Activated T-cell treated with anti-CD3 and anti-CD28 coated beads, Interleukin-2, amount 50 U/mL, for 48 hours (primary cell): ENCODE measurements at regions not wholly inside any gene's neighbourhood (a gene's known extent, or its start where the extent isn't known, plus 50 kb on each side); places are given as distances from the start of the nearest gene placed in this dataset.

Experiments
- DNase-seq, 2 experiments: peaks; one replicate each; pipeline ENCODE4 v3.0.0-alpha.2; 2020

- no peak for DNase-seq
Observed at GRCh38 chr12:98446682-98447081, 68.7 kb upstream of the TMPO start.

DNA sequence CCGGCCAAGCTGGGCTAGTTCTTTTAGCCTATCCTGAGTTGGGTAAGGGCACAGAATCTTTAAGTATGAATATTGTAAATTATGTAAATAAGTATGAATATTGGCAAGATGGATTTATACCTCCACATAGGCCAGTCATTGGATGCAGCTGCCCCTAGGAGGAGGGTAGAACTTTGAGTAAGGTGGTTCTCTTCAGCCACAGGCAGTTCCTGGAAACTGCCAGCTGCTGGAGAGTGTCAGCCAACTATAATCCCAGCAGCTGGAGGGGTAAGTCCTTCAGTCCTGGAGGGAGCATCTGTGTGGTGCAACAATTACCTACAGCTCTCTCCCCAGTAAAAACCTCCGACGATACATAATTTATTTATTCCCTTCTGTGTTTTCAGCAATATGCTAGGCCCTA lies 65.8 kb upstream of the TMPO start:
- DNase-seq, result no peak

GRCh38 chr12:98453070-98453469 lies 62.3 kb upstream of the TMPO start:
- DNase-seq, result peak; percentile 27 to 33

GRCh38 chr12:98453492-98453891 lies 61.9 kb upstream of the TMPO start:
- DNase-seq, result no peak

- DNase-seq, result no peak
Observed at GRCh38 chr12:98456041-98456440, 59.3 kb upstream of the TMPO start.

DNA sequence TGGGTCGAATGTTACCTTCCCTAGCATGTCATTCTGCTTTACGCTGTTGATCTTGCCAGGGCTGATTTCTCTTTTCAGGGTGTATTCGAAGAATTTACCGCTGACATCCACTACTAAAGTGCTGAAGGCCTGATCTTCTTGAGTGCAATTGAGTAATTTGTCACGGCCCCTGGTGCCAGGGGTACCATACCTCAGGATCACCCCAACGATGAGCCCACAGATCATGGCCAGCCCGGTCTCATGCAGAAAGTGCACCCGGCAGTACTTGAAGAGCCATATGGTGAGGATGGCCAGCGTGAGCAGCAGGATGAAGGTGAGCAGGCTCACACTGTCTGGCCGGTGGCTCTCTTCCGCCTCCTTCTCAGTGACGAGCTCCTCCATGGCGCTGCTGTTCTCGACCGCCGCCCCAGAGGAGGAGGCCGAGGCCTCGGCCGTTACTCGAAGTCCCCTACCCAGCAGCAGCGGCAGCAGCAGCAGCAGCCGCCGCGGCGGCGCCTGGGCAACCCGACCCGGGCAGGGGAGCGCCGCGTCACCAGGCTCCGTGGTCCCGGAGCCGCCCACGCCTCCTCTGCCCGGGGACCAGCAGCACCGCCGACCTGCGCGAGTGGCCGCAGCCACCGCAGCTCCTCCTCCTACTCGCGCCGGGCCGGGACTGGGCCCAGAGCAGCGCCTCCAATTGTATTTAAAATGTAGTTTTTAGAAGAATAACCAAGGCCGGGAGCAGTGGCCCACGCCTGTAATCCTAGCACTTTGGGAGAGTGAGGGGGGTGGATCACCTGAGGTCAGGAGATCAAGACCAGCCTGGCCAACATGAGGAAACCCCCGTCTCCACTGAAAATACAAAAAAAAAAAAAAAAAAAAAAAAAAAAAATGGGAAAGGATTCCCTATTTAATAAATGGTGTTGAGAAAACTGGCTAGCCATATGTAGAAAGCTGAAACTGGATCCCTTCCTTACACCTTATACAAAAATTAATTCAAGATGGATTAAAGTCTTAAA lies 58.5 kb upstream of the TMPO start:
- peak; percentile 30 to 62 for DNase-seq

DNA sequence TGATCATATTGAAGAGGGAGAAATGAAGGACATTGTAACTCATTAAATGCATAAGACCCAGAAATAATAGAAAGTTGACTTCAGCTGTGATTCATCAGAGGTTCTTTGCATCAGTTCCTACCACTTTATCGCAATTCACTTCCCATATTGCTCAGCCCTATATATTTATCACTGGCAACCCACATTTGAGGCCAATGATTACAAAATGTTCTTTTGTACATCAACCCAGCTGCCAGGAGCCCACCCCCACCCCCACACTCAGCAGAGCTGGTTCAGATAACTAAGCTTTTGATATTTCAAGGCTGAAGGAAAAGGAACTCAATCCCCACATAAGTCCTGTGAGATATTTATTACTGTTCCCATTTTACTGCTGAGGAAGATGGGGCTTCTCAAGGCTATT lies 51.2 kb upstream of the TMPO start:
- no peak for DNase-seq

DNA sequence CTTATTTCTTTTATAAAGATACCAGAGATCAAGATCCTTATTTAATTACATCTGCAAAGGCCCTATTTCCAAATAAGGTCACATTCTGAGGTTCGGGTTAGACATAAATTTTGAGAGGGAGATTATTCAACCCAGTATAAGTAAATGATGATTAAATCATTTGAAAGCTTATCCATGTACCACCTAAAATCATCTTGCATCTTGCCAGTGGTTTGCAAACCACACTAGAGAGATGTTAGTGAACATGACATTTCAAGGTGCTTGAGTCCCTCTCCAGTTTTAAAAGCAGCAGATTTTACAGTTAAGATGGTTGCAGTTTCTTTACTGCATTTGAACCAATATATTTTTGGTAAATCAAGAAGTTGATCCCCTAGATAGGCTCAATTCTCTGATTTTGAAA lies 49.9 kb upstream of the TMPO start:
- DNase-seq, result no peak
